Fibroblast of pulmonary artery (primary cell): ENCODE measurements at regions not wholly inside any gene's neighbourhood (a gene's known extent, or its start where the extent isn't known, plus 50 kb on each side); places are given as distances from the start of the nearest gene placed in this dataset.

Source experiments
- DNase-seq: peaks from one replicate; pipeline ENCODE4 v3.0.0-alpha.2; 2010; ENCODE audit warnings: low read depth
- H3K4me3 ChIP-seq: replicated peaks from 2 replicates; pipeline ENCODE4 v1.5.1; 2011; ENCODE audit warnings: low read depth, mild to moderate bottlenecking, control low read depth, low read length, moderate library complexity
- CTCF ChIP-seq: IDR thresholded peaks from 2 replicates; pipeline ENCODE4 v1.5.1; 2011; ENCODE audit warnings: mild to moderate bottlenecking, control low read depth, low read length, inconsistent platforms; ENCODE audit errors: missing control alignments

GRCh38 chr15:62790546-62790945, 252.0 kb upstream of the TPM1 start:
- TF ChIP-seq CTCF: no peak
- no peak for DNase-seq
- H3K4me3 ChIP-seq: no peak overlapping the region

- no peak for TF ChIP-seq CTCF
- no peak for DNase-seq
- H3K4me3 ChIP-seq: no peak overlapping the region
Observed at GRCh38 chr15:62791694-62792093, 250.9 kb upstream of the TPM1 start.

GRCh38 chr15:62792986-62793751, 249.4 kb upstream of the TPM1 start:
- no peak for TF ChIP-seq CTCF
- no peak for DNase-seq
- H3K4me3 ChIP-seq: no peak overlapping the region

GRCh38 chr15:62793752-62794144, 248.8 kb upstream of the TPM1 start:
- no peak for TF ChIP-seq CTCF
- H3K4me3 ChIP-seq: no peak overlapping the region
- DNase-seq: no peak

GRCh38 chr15:62795171-62795570, 247.4 kb upstream of the TPM1 start:
- DNase-seq: no peak
- no peak for TF ChIP-seq CTCF
- no peak overlapping the region for H3K4me3 ChIP-seq

GRCh38 chr15:62795700-62796695, 246.5 kb upstream of the TPM1 start:
- no peak for TF ChIP-seq CTCF
- H3K4me3 ChIP-seq: no peak overlapping the region
- no peak for DNase-seq
